Dermis microvascular lymphatic vessel endothelial cell (primary cell): ENCODE measurements at regions not wholly inside any gene's neighbourhood (a gene's known extent, or its start where the extent isn't known, plus 50 kb on each side); places are given as distances from the start of the nearest gene placed in this dataset.

Source experiments
- DNase-seq, 2 donors: peaks; one replicate each; pipeline versions ENCODE4 v3.0.0 to v3.0.0-alpha.2; 2010; ENCODE audit warnings: low read depth in 2 of 2

DNA sequence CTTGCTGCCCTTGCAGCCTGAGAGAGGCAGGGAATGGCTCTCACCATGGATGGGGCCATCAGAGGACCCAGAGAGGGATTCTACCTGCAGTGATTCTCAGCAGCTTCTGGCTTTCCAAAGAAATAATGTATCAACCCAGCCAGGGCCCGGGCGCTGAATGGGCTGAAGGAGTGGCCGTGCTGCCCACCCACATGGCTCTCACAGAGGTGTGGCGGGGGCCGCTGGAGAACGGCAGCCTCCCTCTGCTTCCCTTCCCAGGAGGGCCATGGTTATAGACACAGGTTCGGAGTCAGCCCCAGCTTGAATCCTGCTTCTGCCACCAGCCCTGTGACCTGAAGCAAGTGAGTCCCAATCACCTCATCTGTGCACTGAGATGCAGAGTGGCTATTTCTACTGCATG is 82.7 kb downstream of the THAP12 start:
- no peak for DNase-seq

DNA sequence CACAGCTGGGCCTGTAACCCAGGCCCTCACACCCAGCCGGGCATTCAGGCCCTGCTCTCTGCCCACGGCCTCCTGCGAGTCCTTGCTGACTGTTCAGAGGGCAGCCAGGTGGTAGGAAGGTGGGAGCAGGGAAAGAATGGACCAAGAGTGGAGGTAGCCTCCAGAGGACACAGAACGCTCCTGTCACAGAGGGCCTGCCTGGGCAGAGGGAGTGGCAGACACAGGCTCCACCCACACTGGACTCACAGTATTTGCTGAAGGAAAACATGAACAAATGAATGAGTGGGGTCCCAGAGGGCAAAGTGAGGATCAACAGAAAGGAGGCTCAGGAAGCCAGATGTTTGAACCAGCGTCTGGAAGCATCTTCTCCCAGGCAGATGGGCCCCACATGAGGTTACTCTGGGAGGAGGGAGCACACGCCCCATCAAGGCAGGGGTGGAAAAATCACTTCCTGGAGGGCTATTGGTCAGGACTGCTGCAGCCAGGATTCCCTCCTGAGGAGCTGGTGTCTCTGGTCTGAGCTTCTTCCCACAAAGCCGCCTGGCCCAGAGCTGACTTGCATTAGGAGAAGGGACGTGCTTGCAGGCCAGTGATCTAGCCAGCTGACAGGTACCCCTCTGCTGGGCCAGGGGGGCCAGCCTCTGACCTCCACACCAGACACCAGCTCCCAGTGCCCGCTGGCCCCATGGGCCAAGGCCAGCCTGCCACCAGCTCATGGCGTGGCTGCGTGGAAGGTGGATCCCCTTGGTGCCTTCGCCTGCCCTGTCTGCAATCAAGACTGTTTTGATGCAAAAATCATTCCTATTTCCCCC is 84.0 kb downstream of the THAP12 start:
- DNase-seq, result no peak

- DNase-seq, result no peak
These were observed 86.9 kb upstream of the WNT11 start for GRCh38 chr11:76293189-76293631.

DNA sequence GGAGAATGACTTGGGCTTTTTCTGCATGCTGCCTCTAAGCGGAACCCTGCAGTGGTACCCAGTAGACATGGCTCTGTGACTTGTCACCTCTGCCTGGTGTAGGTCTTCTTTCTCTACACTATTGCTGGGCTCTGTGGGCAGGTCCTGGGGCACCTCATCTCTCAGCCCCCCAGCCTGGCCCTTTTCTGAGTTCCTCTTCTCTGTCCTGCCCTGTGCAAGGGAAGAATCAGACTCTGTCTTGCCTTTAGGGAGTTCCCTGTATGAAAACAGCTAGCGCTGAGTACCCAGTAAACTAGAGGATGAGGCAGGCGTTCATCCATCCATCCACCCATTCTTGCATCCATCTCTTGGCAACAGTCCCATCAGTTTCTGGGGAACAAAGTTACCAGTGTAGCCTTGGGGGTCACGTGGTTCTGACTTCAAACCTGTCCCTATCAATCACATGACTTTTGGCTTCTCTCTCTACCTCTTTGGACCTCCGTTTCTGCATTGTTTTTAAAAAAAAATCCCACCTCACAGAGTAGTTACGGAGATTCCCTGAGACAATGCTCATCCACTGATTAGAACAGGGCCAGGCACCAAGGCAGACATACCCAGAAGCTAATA is 86.4 kb upstream of the WNT11 start:
- no peak for DNase-seq

DNA sequence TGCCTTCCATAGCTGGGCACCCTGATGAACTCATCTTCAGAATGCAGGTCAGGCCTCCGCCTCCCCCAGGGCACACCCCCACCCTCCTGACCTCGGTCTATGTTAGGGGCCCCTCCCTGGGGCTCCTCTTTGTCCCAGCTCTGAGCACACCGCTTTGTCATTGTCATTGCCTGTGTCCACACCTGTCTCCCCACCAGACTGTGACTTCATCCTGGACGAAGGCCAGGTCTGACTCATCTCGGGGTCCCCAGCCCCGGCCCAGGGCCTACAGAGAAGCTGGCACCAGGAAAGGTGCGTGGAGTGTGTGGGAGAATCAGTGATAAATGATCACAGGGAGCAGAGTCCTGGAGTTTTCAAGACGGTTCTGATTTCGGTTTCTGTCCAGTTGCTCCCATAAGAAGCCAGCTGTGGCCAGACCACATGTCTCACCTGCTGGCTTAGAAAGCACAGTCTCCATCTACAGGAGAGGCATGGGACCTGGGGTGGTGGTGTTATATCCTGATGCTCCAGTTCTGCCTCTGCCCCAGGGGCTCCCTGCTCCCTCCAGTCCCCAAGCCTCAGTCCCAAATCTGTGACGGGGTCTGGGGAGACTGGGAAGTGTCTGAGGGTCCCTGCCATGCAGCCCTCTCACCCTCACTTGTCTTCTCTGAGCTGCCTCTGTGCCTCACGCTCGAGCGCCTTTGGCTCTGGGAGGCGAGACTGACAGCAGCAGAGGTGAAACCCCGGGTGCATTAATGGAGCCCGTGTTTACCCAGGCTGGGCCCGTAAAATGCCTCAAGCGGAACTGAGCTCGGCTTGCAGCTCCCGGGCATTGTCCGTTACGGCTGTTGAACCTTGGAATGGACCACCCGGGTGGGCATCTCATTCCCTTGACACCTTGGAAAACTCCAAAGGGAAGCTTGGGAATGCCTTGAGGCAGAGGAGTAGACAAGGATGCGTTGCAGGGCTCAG is 85.5 kb upstream of the WNT11 start:
- DNase-seq, result peak in 1 of 2 donors; percentile 17

GRCh38 chr11:76288166-76288980 is 82.1 kb upstream of the WNT11 start:
- DNase-seq, result peak in 1 of 2 donors; percentile 54

DNA sequence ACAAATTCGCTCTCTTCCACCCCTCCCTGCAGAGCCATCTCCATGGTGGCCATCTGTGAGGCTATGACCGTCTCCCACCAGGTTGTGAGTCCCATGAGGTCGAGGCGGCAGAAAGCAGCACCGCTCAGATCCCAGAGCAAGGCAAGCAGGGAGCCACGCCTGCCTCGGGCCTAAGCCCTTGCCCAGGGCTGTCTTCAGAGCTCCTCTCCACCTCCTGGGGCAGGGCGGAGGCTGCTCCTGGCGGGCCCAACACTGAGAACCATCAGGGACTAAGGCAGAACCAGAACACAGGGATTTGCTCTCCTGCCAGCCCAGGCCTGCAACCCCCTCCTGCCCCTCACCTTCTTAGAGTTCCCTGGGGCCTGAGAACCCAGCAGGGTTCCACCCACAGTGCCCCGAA is 80.9 kb upstream of the WNT11 start:
- no peak for DNase-seq

DNA sequence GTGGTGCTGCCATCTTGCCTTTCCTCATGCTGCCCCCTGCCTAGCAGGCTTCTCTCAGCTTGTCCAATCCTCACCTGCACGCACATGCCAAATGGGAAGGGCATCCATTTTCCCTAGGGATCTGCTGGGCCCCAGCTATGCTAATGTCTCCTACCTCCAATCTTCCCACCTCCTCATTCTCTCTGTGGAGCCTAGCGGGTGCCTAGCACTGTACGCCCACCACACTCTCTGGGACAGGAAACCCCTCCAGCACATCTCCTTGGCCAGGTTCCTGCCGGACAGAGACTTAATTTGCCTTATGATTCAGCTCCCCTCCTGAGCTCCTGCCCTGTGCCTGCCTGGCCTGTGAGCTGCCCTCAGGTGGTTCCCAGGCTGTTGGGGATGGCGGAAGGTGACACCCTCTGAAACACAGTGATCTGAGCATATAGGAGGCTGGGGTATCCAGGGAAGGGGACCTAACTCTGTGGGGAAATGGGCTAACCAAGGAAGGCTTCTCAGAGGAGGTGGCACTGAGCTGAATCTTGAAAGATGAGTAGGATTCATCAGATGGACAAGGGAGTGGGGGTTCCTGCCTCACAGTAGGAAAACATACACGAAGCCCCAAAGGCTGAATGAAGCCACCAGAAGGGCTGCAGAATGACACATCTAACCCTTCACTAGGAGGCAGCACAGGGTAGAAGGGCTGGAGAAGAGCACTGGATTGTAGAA is 79.2 kb upstream of the WNT11 start:
- no peak for DNase-seq

GRCh38 chr11:76284161-76284560 is 77.9 kb upstream of the WNT11 start:
- DNase-seq, result no peak

DNA sequence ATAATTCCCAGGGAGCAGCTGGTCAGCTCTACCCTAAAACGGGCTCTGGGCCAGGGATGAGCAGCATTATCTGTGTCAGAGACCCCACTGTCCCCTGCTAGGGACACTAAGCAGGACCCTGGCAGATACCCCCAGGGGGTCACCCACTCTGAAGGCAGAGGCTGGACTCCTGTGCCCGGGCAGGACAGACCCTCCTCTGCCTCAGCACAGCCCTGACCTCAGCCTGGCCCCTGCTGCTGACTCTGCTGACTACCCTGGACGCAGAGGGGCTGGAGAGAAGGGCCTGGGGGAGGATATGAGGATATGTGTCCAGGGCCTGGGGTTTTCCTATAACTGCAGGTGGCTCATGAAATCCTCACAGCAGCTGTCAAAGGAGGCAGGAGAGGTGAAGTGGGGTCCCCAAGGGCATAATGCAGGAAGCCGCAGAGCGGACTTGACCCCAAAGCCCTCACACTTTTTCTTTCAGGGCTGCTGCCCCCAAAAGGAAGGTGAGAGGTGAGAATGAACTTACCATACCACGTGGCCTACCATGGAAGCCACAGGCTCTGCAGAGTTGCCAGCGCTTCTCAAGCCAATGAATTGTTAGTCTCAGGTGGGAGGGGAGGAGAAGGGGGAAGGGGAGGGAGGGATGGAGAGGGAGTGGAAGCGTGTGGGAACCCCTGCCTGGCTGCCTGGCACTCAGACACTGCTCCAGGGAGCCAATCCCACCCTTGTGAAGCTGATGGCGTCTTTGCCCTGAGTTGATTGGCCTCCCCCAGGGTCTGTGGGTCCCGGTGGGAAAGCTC is 76.7 kb upstream of the WNT11 start:
- no peak for DNase-seq

DNA sequence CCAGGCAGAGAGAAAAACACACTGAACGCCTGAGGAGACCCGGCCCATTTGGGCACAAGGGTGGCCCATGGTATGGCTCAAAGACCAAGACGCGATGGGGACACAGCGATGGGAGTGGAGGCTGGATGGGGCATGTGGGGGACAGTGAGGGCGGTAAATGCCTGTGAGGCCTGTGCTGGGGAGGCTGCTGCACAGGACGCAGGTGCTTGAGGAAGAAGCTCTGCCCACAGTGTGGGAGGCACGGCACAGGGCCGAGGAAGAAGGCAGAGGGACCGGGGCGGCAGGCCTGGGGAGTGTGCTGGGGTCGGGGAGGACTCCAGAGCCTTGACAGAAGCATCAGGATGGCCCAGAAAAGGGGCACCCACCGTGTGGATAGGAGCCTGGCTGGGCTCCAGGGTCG is 75.9 kb upstream of the WNT11 start:
- DNase-seq, result no peak

GRCh38 chr11:76281558-76281906 is 75.2 kb upstream of the WNT11 start:
- DNase-seq, result no peak

DNA sequence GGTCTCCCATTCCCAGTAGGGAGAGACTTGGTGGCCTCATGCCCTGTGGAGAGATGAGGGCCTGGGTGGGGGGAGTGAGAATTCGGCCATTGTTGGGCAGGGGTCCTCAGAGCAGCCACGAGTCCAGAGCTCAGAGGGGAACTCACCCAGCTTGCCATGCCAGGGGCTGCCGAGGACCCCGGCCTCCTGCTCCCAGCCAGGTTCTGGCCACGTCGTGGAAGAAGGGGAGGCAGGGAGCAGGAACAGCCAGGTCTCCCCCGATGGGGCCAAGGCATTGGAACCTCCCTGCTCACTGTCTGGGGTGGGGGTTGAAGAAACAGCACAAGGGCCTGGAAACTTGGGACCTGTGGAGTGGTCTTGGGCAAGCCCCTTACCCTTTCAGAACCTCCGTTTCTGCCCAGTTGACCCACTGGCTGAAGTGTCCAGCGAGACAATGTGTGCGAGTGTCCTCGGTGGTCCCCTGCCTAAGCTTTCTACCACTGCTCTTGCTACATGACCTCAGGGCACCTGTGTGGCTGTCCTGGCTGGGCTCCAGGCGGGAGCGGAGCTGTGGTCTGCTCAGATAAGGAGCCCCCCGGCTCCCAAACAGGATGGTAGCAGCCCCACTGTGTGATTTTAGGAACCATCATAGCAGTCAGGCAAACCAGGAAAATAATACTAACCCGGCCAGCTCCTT is 74.7 kb upstream of the WNT11 start:
- DNase-seq, result no peak

DNA sequence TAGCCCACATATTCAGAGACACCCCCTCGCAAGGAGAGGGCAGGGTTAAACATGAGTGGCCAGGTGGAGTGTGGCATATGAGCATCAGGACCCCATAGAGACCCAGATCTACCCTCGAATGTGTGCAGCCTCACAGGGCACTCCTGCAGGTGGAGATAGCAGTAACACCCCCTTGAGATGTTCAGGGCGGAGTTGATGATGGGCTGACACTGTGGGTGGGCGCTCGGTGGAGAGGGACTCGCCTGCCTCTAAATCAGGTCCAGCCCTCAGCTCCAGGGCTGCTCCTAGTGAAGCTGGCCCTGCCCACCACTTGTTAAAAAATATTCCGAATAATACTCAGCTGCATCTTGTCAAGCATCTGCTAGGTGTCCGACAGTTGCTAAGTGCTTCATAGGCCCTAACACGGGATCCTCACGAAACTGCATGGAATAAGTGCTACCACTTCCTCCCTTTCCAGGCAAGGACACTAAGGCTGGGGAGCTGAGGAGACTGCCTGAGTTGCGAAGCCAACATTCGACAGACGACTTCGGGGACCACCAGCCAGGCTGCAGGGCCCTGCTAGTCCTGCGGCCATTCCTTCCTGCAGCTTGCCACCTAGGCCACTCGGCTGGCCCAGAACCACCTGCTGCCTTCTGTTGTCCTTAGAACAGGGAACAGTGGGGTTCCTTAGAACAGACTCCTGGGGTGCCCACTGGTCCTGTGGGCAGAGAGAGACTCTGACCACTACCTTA is 74.0 kb upstream of the WNT11 start:
- DNase-seq, result no peak

- no peak for DNase-seq
These were observed 73.3 kb upstream of the WNT11 start for GRCh38 chr11:76279646-76280045.

DNA sequence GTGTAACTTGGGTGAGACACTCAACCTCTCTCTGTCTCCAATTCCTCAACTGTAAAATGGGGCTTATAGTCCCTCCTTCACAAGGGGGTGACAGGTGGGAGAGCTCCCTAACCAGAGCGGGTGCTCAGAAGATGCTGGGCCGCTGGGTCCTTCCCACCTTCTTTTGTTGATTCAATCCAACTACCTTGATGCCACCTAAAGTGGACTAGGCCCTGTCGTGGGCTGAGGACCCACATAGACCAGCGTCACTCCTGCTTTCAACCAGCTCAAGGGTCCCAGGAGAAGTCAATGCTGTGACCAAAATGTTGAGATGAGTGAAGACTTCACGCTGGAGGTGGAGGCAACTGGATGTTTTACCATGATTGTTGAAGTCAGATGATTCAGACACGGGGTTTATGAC is 72.7 kb upstream of the WNT11 start:
- no peak for DNase-seq

DNA sequence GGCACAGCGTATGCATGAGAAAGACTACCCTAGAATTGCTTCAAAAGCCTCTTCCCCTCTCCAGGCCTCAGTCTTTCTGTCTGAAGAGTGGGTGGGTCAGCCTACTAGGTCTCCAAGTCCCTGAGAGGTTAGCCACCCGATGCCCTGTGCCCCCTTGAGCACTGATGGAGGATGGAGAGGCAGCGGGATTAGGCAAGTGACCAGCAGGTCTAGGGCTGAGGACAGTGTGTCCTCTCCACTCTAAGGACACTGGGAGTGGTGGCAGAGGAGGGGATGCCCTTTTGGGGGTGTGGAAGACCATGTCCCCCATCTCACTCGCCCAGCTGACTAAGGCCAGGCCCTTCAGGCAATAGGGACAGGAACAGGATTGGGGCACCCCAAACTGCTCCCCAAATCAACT is 72.2 kb upstream of the WNT11 start:
- DNase-seq, result no peak

- no peak for DNase-seq
These were observed 71.2 kb upstream of the WNT11 start for GRCh38 chr11:76277298-76278175.
